ENCODE measurements at regions not wholly inside any gene's neighbourhood (a gene's known extent, or its start where the extent isn't known, plus 50 kb on each side); places are given as distances from the start of the nearest gene placed in this dataset.

DNA sequence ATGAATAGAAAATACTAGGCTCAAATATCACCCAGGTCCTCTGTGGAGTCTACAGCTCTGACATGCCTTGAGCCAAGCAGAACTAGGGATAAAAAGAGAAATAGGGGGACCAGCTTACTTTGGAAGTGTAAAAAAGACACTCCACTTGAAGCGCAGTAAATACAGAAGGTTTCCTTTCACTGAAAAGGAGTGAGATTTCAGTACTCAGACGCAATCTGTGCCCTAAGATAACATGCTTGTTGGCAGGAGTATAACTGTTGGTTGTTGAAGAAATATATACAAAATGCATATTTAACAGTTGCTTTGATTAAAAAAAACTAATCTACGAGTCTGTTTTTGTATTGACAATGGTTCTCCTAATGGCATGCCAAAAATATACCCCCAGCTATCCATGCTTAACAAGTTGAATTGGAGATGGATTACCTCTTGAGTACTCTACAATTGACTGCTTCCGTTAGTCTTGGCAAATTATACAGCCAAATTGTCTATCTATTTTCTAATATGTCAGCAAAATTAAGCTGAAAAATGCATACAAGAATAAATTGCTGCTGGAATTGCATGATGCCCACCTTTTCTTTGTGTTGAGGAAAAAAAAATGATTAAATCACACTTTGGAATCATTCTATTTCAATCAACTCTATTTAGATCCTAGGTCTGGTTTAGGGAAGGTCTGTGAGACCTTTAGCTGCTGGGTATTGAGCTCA is 91.6 kb downstream of the FAT3 start:
- TF ChIP-seq, protein P1, sequence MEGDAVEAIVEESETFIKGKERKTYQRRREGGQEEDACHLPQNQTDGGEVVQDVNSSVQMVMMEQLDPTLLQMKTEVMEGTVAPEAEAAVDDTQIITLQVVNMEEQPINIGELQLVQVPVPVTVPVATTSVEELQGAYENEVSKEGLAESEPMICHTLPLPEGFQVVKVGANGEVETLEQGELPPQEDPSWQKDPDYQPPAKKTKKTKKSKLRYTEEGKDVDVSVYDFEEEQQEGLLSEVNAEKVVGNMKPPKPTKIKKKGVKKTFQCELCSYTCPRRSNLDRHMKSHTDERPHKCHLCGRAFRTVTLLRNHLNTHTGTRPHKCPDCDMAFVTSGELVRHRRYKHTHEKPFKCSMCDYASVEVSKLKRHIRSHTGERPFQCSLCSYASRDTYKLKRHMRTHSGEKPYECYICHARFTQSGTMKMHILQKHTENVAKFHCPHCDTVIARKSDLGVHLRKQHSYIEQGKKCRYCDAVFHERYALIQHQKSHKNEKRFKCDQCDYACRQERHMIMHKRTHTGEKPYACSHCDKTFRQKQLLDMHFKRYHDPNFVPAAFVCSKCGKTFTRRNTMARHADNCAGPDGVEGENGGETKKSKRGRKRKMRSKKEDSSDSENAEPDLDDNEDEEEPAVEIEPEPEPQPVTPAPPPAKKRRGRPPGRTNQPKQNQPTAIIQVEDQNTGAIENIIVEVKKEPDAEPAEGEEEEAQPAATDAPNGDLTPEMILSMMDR (IDR thresholded peaks at IDR 0.05; ENCODE audit: low read depth, low read length, missing input control), result no peak
- TF ChIP-seq HNF4G (IDR thresholded peaks at IDR 0.05) (no peak), TAF1 (conservative IDR thresholded peaks at IDR 0.05) (no peak), NR2F2 (IDR thresholded peaks at IDR 0.05) (no peak)
- TF ChIP-seq, protein P2, sequence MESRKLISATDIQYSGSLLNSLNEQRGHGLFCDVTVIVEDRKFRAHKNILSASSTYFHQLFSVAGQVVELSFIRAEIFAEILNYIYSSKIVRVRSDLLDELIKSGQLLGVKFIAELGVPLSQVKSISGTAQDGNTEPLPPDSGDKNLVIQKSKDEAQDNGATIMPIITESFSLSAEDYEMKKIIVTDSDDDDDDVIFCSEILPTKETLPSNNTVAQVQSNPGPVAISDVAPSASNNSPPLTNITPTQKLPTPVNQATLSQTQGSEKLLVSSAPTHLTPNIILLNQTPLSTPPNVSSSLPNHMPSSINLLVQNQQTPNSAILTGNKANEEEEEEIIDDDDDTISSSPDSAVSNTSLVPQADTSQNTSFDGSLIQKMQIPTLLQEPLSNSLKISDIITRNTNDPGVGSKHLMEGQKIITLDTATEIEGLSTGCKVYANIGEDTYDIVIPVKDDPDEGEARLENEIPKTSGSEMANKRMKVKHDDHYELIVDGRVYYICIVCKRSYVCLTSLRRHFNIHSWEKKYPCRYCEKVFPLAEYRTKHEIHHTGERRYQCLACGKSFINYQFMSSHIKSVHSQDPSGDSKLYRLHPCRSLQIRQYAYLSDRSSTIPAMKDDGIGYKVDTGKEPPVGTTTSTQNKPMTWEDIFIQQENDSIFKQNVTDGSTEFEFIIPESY (IDR thresholded peaks at IDR 0.05), result no peak
- TF ChIP-seq, protein P3, sequence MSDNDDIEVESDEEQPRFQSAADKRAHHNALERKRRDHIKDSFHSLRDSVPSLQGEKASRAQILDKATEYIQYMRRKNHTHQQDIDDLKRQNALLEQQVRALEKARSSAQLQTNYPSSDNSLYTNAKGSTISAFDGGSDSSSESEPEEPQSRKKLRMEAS (IDR thresholded peaks at IDR 0.05), result no peak

All from liver (tissue), 3 donors.